ENCODE measurements at regions not wholly inside any gene's neighbourhood (a gene's known extent, or its start where the extent isn't known, plus 50 kb on each side); places are given as distances from the start of the nearest gene placed in this dataset.
A peak's percentile ranks its signal among the peaks of the same experiment; 100 is the strongest.

DNA sequence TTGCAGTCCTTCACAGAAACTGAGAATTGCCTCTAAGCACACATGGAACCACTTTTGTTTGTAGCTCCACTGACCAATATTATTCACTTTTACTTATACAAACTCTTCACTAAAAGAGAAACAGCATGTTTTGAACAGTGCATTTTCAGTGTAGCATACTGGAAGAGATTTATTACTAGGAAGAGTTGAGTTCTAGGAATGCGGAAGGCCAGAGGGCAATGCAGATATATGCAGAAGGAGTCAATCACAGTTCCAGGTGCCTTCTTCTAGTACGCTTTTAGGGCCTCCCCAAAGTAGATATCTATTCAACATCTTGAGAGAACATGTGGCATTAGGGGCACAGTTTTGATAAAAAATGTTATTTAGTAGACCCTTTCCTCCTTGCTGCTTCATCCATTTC lies 1654.0 kb upstream of the ZEB2 start:
- DNase-seq (ENCODE audit: low read depth in 2 of 2): no peak

DNA sequence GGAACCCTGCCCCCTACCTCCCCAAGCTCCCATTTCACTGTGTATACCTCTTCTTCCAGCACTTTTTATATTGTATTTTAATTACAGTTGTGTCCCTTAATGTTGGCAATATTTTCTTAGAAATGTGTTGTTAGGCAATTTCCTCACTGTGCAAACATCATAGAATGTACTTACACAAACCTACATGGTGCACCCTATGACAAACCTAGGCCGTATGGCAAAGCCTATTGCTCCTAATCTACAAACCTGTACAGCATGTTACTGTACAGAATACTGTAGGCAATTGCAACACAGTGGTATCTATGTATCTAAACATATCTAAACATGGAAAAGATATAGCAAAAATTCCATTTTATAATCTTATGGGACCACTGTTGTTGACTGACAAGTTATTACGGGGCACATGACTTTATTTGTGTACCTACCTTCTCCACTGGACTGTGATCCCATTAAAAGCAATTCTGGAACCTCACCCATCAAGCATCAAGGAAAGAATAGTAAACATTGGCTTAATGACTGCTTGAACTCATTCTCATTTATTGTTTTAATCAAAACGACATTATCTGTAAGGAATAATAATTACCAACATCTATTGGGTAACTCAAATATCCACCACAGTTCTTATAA lies 1641.5 kb upstream of the ZEB2 start:
- DNase-seq (ENCODE audit: low read depth in 2 of 2): no peak

- DNase-seq (ENCODE audit: low read depth in 2 of 2): no peak
Measured at GRCh38 chr2:146158072-146158674, 1638.3 kb upstream of the ZEB2 start.

- peak in 1 of 2 donors; percentile 21 for DNase-seq (ENCODE audit: low read depth in 2 of 2)
Measured at GRCh38 chr2:146147448-146148012, 1627.6 kb upstream of the ZEB2 start.

DNA sequence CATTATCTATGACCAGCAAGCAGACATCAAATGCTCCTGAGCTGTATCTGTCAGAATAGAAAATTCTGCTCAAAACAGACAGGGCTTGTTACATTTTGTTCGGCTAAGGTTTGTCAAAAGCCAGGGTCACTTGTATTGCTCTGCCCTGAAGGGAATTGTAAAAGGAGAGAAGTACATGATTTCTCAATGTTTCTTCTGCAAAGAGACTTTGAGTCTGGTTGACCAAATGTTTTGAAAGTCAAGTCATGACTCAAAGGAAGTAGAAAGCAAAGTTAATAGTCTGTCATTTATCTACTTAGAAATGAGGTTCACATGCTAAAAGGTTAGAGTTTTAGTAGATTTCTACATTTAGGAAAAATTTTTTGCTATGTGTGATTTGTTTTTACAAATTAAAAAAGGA lies 1624.1 kb upstream of the ZEB2 start:
- DNase-seq (ENCODE audit: low read depth in 2 of 2): no peak

DNA sequence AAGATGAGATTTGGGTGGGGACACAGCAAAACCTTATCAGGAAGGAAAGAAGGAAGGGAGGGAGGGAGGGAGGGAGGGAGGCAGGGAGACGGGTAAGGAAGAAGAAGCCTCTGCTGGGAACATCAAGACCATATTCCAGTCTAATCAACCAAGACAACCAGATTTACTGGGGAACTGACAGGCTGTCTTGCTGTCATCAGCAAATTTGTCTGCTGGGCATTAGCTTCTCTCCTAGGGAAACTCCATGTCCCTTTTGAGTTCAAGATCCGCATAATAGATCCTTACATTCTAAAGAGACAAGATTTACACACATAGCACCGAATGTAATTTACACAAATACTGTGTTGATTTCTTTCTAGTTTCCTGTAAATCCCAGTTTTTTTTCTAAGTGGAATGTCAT lies 1618.9 kb upstream of the ZEB2 start:
- no peak for DNase-seq (ENCODE audit: low read depth in 2 of 2)

- DNase-seq (ENCODE audit: low read depth in 2 of 2): no peak
Measured at GRCh38 chr2:146135245-146135644, 1615.3 kb upstream of the ZEB2 start.

- no peak for DNase-seq (ENCODE audit: low read depth in 2 of 2)
Measured at GRCh38 chr2:146131785-146132184, 1611.9 kb upstream of the ZEB2 start.

GRCh38 chr2:146131048-146131447 lies 1611.1 kb upstream of the ZEB2 start:
- no peak for DNase-seq (ENCODE audit: low read depth in 2 of 2)

DNA sequence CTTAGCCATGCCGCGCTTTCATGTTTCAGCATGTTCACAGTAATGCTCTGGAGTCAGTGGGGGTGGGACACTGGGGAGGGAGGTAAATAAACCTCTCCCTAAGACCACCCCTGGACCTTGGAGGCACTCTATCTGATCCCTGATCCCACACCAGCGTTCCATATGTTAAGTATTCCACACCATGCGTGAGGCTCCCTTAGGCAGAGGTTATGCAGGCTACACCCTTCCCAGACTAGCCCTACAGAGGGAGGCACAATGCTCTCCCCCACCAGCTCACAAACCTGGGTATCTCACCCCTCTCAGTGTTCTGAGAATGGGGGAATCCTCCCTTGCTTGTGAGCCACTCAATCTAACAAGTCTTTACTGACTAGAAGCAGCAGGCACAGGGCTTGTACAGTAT lies 1610.4 kb upstream of the ZEB2 start:
- DNase-seq (ENCODE audit: low read depth in 2 of 2): no peak

- DNase-seq (ENCODE audit: low read depth in 2 of 2): no peak
Measured at GRCh38 chr2:146129231-146129630, 1609.3 kb upstream of the ZEB2 start.

DNA sequence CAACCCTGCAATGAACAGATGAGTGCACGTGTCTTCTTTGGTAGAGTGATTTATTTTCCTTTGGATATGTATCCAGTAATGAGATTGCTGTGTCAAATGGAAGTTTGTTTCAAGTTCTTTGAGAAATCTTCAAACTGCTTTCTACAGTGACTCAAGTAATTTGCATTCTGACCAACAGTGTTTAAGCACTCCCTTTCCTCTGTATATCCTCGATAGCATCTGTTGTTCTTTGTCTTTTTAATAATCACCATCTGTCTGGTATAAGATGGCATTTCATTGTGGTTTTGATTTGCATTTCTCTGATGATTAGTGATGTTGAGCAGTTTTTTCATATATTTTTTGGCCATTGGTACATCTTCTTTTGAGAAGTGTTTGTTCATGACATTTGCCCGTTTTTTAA lies 1608.3 kb upstream of the ZEB2 start:
- DNase-seq (ENCODE audit: low read depth in 2 of 2): no peak

DNA sequence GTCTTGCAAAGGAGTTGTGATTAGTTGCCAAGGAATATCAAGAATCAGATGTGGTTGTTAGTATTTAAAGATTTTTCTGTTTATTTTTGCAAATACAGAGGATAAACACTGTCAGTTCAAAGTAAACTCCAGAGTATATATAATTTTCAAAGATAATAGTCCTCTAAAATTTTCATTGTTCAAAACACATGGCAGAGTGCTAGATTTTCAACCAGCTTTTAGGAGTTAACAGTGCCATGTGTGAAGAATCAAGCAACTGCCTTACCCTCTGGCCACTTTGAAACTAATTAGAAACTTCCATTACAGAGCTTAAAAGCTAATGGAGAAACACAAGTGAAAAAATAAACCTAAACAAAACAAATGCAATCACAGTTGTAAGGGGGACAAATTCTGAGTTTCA lies 1605.6 kb upstream of the ZEB2 start:
- no peak for DNase-seq (ENCODE audit: low read depth in 2 of 2)

- DNase-seq (ENCODE audit: low read depth in 2 of 2): no peak
Measured at GRCh38 chr2:146124741-146125140, 1604.8 kb upstream of the ZEB2 start.

DNA sequence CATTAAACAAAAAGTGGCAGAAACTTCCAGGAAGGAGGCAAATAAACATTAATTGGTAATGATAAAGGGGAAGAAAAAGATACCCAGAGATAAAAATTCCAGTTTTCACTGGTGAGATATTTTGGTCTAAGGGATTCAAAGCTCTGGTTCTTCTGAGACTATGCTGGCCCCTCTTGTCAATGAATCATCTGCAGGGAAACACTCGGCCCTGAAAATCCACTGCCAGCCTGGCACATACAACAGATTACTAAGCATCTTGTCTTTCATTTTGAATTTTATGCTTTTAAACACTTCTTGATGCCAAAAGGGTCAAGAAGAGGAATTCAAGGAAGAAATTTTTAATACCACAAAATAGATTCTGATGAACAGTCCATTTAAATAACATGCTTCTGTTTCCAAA lies 1603.8 kb upstream of the ZEB2 start:
- DNase-seq (ENCODE audit: low read depth in 2 of 2): no peak

DNA sequence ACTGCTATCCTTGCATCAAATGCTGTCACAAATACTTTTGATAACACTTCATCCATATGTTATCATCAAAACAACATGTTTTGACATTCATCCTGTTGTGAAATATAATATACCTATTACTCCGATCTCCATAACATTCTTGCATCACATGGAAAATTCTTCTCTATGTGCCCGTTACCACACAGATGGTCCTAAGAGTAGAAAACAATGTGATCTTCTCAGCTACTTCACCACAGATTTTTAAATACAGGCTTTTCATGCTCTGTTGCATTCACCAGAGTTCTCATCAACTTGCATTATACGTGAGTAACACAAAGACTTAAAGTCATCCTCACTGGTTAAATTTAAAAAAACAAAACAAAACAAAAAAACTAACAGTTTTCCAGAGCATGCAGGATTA lies 1603.3 kb upstream of the ZEB2 start:
- DNase-seq (ENCODE audit: low read depth in 2 of 2): no peak

DNA sequence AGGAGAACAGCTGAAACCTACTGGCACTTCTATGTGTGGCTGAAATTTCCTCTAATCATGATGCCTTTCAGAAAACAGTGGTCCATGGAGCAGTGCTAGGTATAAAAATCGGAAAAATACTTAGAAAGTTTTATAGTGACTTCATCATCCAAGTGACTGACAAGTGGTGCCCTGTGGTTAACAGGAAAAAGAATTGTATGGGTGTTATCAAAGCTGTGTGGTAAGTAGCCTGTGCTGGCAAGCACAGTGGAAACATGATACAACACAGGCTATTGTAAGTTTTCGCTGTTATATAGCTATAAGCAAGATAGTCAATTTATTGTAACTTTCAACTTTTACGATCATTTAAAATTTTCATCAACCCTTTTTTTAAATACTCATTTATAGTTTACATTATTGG lies 1599.7 kb upstream of the ZEB2 start:
- no peak for DNase-seq (ENCODE audit: low read depth in 2 of 2)

DNA sequence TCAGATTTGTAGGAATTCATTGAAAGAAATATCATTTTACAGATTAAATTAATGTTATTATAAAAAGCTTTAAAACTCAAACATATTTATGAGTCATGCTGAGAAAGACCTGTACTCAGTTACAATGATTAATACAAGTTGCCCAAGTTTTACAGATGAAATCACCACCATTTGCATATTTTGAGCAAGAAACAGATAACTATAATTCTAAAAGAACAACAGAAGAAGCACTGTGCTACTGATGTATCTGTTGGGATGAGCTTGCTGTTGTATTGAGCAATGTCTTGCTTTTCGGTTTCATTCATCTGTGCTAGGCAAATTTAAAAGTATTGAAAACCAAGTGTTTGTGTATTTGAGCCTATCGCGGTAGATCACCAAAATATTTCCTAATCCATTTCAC lies 1589.1 kb upstream of the ZEB2 start:
- no peak for DNase-seq (ENCODE audit: low read depth in 2 of 2)

DNA sequence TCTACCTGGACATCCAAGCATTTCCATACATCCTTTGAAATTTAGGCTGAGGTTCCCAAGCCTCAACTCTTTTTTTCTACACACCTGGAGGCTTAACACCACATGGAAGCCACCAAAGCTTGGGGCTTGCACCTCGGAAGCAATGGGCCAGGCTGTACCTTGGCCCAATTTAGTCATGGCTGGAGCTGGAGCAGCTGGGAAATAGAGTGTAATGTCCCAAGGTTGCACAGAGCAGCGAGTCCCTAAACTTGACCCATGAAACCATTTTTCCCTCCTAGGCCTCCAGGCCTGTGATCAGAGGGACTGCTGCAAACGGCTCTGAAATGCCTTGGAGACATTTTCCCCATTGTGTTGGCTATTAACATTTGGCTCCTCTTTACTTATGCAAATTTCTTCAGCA lies 1574.3 kb upstream of the ZEB2 start:
- DNase-seq (ENCODE audit: low read depth in 2 of 2): no peak

- DNase-seq (ENCODE audit: low read depth in 2 of 2): no peak
Measured at GRCh38 chr2:146081459-146081858, 1561.5 kb upstream of the ZEB2 start.

DNA sequence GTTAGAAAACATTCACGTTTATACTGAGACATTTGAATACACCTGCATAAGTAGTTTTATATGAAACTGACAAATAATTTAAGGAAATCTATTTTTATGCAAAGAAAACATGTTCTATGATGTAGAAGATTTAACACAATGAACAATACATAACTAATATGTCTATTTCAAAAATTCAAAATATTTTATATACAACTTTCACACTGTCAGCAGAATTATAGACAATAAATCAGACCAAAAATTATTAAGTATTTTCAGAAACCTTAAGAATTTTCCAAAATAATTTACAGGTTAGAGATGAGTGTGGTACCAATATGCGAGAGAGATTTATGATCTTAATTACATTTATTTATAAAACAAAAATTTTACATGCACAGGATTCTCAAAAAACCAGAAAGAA lies 1561.0 kb upstream of the ZEB2 start:
- no peak for DNase-seq (ENCODE audit: low read depth in 2 of 2)

DNA sequence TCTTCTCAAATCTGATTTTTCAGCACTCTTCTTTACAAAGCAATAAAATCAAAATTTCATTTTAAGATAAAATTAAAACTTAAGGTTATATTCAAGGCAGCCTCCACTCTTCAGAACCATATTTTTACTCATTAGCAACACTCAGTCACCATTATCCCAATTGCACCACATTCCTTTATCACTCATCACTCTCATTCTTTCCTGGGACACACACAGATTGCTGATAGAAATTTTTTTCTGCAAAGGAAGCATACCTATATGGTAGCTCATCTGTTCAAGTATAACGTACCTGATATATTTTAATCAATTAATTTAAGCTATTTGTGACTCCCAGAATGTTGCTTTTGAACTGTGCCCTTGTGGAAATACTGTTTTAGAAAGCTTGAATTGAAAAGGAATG lies 1559.3 kb upstream of the ZEB2 start:
- no peak for DNase-seq (ENCODE audit: low read depth in 2 of 2)

DNA sequence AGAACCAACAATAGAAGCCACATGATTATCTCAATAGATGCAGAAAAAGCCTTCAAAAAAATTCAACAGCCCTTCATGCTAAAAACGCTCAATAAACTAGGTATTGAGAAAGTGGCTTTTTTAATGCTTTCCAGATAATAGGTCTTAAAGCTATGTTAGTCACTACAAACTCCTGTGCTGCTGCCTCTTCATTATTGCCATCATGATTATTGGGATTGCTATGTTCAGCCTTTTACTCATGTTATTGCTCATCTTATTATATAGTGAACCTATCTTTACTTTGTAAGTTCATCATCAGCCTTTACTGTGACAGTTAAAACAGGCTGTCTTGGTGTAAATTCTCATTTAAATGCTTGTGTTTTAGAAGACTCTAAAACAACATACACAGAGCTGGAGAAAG lies 1557.2 kb upstream of the ZEB2 start:
- no peak for DNase-seq (ENCODE audit: low read depth in 2 of 2)

DNA sequence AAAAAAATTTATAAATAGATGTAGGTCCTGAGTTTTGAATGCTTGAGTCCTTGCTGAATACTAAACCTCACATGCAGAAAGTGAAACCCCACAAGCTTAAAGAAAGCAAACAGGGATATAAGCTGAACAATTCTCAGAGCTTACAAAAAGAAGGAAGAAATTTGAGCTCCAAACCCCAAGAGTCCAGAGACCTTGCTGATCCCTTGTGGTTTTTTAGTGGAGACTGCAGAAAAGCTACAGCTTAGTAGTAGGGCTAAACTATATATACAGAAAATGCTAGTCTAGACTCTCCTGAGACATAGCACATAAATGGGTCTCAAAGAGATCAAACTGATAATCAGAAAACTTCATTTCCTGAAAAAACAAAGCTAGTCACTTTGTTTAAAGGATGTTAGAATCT lies 1548.1 kb upstream of the ZEB2 start:
- DNase-seq (ENCODE audit: low read depth in 2 of 2): no peak

All from lung microvascular endothelial cell (primary cell).